Transverse colon (tissue), 4 donors: ENCODE measurements at regions not wholly inside any gene's neighbourhood (a gene's known extent, or its start where the extent isn't known, plus 50 kb on each side); places are given as distances from the start of the nearest gene placed in this dataset.

Source experiments
- CTCF ChIP-seq, 5 experiments: fragments of 200-600 bp in 3 of 5; fragments of 450-650 bp in 2 of 5; sonication (generic) in 3 of 5; IDR thresholded peaks; 1 replicate in 2 of 5; 2 replicates in 3 of 5; pipeline ENCODE4 v1.5.1; 2016 to 2017; ENCODE audit warnings: antibody characterized with exemption in 5 of 5, inconsistent platforms in 3 of 5, mild to moderate bottlenecking in 2 of 5, moderate library complexity in 1 of 5
- EP300 ChIP-seq: sonication (generic); formaldehyde crosslinking; IDR thresholded peaks from one replicate; pipeline ENCODE4 v1.6.1; 2017; ENCODE audit warnings: antibody characterized with exemption, low read depth
- POLR2A ChIP-seq: fragments of 450-650 bp; IDR thresholded peaks from one replicate; pipeline ENCODE4 v1.6.1; 2016; ENCODE audit warnings: antibody characterized with exemption, mild to moderate bottlenecking, moderate library complexity
- POLR2AphosphoS5 ChIP-seq, 3 donors: sonication (generic); formaldehyde crosslinking; IDR thresholded peaks; one replicate each; pipeline ENCODE4 v1.6.1; 2016; ENCODE audit warnings: antibody characterized with exemption in 3 of 3

GRCh38 chr10:70958396-70958795 lies 70.0 kb upstream of the PCBD1 start:
- TF ChIP-seq CTCF (IDR thresholded peaks at IDR 0.05) (no peak), POLR2AphosphoS5 (IDR thresholded peaks at IDR 0.05) (no peak), POLR2A (no peak), EP300 (no peak)
